ENCODE measurements at regions not wholly inside any gene's neighbourhood (a gene's known extent, or its start where the extent isn't known, plus 50 kb on each side); places are given as distances from the start of the nearest gene placed in this dataset.

DNA sequence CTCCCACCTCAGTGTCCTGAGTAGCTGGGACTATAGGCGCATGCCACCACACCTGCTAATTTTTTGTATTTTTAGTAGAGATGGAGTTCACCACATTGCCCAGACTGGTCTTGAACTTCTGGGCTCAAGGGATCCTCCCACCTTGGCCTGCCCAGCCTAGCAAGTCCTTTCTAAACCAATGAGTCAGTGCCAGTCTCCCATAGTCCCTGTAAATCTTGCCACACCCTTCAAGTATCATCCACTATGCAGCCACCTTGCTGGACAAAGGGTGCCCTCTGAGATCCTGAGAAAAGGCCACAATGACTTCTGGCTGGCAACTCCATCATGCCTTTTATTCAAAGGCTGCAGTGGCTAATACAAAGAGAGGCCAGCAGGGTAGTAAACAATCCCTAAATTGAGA lies 184.0 kb downstream of the ABHD5 start:
- Histone ChIP-seq H3K4me2 (no peak overlapping the region), H3K27ac (no peak overlapping the region), H2AFZ (no peak overlapping the region), H3K4me3 (no peak overlapping the region), H3K79me2 (no peaks in the 10 kb centered on the region), H3K4me1 (ENCODE audit: insufficient read depth) (peaks cover 29% of the 10 kb centered on the region), H4K20me1 (ENCODE audit: insufficient read depth, poor library complexity, severe bottlenecking) (no peaks in the 10 kb centered on the region), H3K9me3 (ENCODE audit: low read depth) (no peaks in the 10 kb centered on the region), H3K9me2 (replicated peaks; ENCODE audit: insufficient read depth) (no peaks in the 10 kb centered on the region), H3K27me3 (no peaks in the 10 kb centered on the region), H3K36me3 (replicated peaks; ENCODE audit: insufficient read depth, low read depth) (no peaks in the 10 kb centered on the region)
- DNase-seq (ENCODE audit: low spot score): no peak
- TF ChIP-seq, protein P1, sequence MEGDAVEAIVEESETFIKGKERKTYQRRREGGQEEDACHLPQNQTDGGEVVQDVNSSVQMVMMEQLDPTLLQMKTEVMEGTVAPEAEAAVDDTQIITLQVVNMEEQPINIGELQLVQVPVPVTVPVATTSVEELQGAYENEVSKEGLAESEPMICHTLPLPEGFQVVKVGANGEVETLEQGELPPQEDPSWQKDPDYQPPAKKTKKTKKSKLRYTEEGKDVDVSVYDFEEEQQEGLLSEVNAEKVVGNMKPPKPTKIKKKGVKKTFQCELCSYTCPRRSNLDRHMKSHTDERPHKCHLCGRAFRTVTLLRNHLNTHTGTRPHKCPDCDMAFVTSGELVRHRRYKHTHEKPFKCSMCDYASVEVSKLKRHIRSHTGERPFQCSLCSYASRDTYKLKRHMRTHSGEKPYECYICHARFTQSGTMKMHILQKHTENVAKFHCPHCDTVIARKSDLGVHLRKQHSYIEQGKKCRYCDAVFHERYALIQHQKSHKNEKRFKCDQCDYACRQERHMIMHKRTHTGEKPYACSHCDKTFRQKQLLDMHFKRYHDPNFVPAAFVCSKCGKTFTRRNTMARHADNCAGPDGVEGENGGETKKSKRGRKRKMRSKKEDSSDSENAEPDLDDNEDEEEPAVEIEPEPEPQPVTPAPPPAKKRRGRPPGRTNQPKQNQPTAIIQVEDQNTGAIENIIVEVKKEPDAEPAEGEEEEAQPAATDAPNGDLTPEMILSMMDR (IDR thresholded peaks at IDR 0.05; ENCODE audit: poor library complexity): no peak
- TF ChIP-seq EZH2 (IDR thresholded peaks at IDR 0.05; ENCODE audit: borderline replicate concordance): no peak
- no peak for TF ChIP-seq EZH2phosphoT487 (IDR thresholded peaks at IDR 0.05; ENCODE audit: low read depth, severe bottlenecking, unreplicated experiment)
- 100% methylated on average over 1 of the region's 1 CpG for WGBS (ENCODE audit: low lambda C conversion rate, missing lambda C conversion rate)

- H3K4me2 ChIP-seq: no peak overlapping the region
- no peaks in the 10 kb centered on the region for H3K9me3 ChIP-seq (ENCODE audit: low read depth)
- H2AFZ ChIP-seq: no peak overlapping the region
- no peaks in the 10 kb centered on the region for H3K79me2 ChIP-seq
- H3K27me3 ChIP-seq: no peaks in the 10 kb centered on the region
- H3K4me1 ChIP-seq (ENCODE audit: insufficient read depth): peaks cover 10% of the 10 kb centered on the region
- no peaks in the 10 kb centered on the region for H4K20me1 ChIP-seq (ENCODE audit: insufficient read depth, poor library complexity, severe bottlenecking)
- H3K9me2 ChIP-seq (replicated peaks; ENCODE audit: insufficient read depth): no peaks in the 10 kb centered on the region
- DNase-seq (ENCODE audit: low spot score): no peak
- H3K4me3 ChIP-seq: no peak overlapping the region
- WGBS (ENCODE audit: low lambda C conversion rate, missing lambda C conversion rate): 85% methylated on average over 2 of the region's 2 CpGs
- H3K36me3 ChIP-seq (replicated peaks; ENCODE audit: insufficient read depth, low read depth): no peaks in the 10 kb centered on the region
- TF ChIP-seq EZH2 (IDR thresholded peaks at IDR 0.05; ENCODE audit: borderline replicate concordance) (no peak), EZH2phosphoT487 (IDR thresholded peaks at IDR 0.05; ENCODE audit: low read depth, severe bottlenecking, unreplicated experiment) (no peak)
- TF ChIP-seq, protein P1 (IDR thresholded peaks at IDR 0.05; ENCODE audit: poor library complexity): no peak
- H3K27ac ChIP-seq: no peak overlapping the region
Measured at GRCh38 chr3:43876648-43877047, 185.9 kb downstream of the ABHD5 start.

DNA sequence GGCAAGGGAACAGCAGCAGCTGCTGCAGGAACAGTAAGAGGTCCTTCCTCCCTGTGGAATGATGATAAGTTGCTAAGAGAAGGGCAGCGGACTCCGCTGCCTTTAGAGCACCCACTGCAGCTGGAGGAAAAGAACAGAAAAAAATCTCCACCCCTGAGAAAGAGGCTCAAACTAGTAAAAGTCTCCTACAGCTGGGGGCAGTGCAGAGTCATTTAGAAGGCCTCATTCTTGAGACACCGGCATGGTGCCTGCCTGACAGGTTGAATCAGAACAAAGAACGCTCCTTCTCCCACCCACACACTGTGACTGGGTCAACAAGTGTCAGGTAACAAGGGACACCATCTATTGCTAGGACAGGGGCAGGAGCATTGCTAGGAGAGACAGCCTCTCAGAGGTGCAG lies 188.4 kb downstream of the ABHD5 start:
- H3K4me1 ChIP-seq (ENCODE audit: insufficient read depth): peaks cover 8% of the 10 kb centered on the region
- no peak overlapping the region for H2AFZ ChIP-seq
- no peaks in the 10 kb centered on the region for H3K79me2 ChIP-seq
- H3K27ac ChIP-seq: no peak overlapping the region
- no peak overlapping the region for H3K4me2 ChIP-seq
- H3K4me3 ChIP-seq: no peak overlapping the region
- no peaks in the 10 kb centered on the region for H3K27me3 ChIP-seq
- no peaks in the 10 kb centered on the region for H4K20me1 ChIP-seq (ENCODE audit: insufficient read depth, poor library complexity, severe bottlenecking)
- H3K9me3 ChIP-seq (ENCODE audit: low read depth): no peaks in the 10 kb centered on the region
- DNase-seq (ENCODE audit: low spot score): peak; percentile 77
- TF ChIP-seq, protein P1 (IDR thresholded peaks at IDR 0.05; ENCODE audit: poor library complexity): peak; percentile 42
- TF ChIP-seq EZH2phosphoT487 (IDR thresholded peaks at IDR 0.05; ENCODE audit: low read depth, severe bottlenecking, unreplicated experiment): no peak
- 13% methylated on average over 4 of the region's 4 CpGs for WGBS (ENCODE audit: low lambda C conversion rate, missing lambda C conversion rate)
- H3K9me2 ChIP-seq (replicated peaks; ENCODE audit: insufficient read depth): no peaks in the 10 kb centered on the region
- H3K36me3 ChIP-seq (replicated peaks; ENCODE audit: insufficient read depth, low read depth): no peaks in the 10 kb centered on the region

Measured in hepatocyte (in vitro differentiated cells).